Calu3 (cell line): ENCODE measurements at regions not wholly inside any gene's neighbourhood (a gene's known extent, or its start where the extent isn't known, plus 50 kb on each side); places are given as distances from the start of the nearest gene placed in this dataset.

ENCODE experiments used
- BruUV-seq: library from RNA; stranded (reverse); fragments of 400-500 nt; replicated peaks from 2 replicates; lab custom pipeline; 2021; lab: Mats Ljungman, UMichigan
- CTCF ChIA-PET: fragments of 300-600 bp; sonication (Branson Sonifier 250); formaldehyde crosslinking; loops from one replicate; lab custom pipeline; 2022; ENCODE audit warnings: antibody characterized with exemption; lab: Charles Lee
- DNase-seq: peaks from one replicate; pipeline ENCODE4 v3.0.0; 2022
- H3K27ac Mint-ChIP-seq: one replicate; pipeline ENCODE4 v1.8.0; 2022; ENCODE audit warnings: mixed read lengths; ENCODE audit not compliant: unreplicated experiment
- H3K27me3 Mint-ChIP-seq: one replicate; pipeline ENCODE4 v1.8.0; 2022; ENCODE audit warnings: mixed read lengths; ENCODE audit not compliant: unreplicated experiment
- H3K36me3 Mint-ChIP-seq: one replicate; pipeline ENCODE4 v1.8.0; 2022; ENCODE audit warnings: mild to moderate bottlenecking, moderate library complexity, mixed read lengths; ENCODE audit not compliant: insufficient read depth, unreplicated experiment
- H3K4me1 Mint-ChIP-seq: one replicate; pipeline ENCODE4 v1.8.0; 2022; ENCODE audit warnings: mild to moderate bottlenecking, low read depth, mixed read lengths; ENCODE audit not compliant: unreplicated experiment
- H3K4me3 Mint-ChIP-seq: one replicate; pipeline ENCODE4 v1.8.0; 2022; ENCODE audit warnings: mild to moderate bottlenecking, low read depth, moderate library complexity, mixed read lengths; ENCODE audit not compliant: unreplicated experiment
- H3K9me3 Mint-ChIP-seq: one replicate; pipeline ENCODE4 v1.8.0; 2022; ENCODE audit warnings: low read depth, mixed read lengths; ENCODE audit not compliant: unreplicated experiment
- intact Hi-C: fragments of 100-400 bp; cut with micrococcal nuclease; formaldehyde crosslinking; loops from one replicate; pipeline ENCODE4 v1.10.0; 2022; ENCODE audit not compliant: unreplicated experiment
- TF ChIP-seq, protein P1 (sequence below): fragments of 200-600 bp; IDR thresholded peaks from one replicate; pipeline ENCODE4 v1.8.0; 2022; ENCODE audit warnings: antibody characterized with exemption; ENCODE audit not compliant: unreplicated experiment

- Mint-ChIP-seq H3K4me1 (peaks cover 19% of the 10 kb centered on the region), H3K4me3 (no peak overlapping the region), H3K27ac (no peak overlapping the region), H3K9me3 (no peaks in the 10 kb centered on the region), H3K36me3 (no peaks in the 10 kb centered on the region), H3K27me3 (no peaks in the 10 kb centered on the region)
- no TSS peak for BruUV-seq
- intact Hi-C loops, result no loop called here
- CTCF ChIA-PET, result no interaction called here
- TF ChIP-seq, protein P1, sequence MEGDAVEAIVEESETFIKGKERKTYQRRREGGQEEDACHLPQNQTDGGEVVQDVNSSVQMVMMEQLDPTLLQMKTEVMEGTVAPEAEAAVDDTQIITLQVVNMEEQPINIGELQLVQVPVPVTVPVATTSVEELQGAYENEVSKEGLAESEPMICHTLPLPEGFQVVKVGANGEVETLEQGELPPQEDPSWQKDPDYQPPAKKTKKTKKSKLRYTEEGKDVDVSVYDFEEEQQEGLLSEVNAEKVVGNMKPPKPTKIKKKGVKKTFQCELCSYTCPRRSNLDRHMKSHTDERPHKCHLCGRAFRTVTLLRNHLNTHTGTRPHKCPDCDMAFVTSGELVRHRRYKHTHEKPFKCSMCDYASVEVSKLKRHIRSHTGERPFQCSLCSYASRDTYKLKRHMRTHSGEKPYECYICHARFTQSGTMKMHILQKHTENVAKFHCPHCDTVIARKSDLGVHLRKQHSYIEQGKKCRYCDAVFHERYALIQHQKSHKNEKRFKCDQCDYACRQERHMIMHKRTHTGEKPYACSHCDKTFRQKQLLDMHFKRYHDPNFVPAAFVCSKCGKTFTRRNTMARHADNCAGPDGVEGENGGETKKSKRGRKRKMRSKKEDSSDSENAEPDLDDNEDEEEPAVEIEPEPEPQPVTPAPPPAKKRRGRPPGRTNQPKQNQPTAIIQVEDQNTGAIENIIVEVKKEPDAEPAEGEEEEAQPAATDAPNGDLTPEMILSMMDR, result no peak
- DNase-seq, result no peak
Measured at GRCh38 chr2:146246736-146247523, 1597.9 kb upstream of the ACVR2A start.

DNA sequence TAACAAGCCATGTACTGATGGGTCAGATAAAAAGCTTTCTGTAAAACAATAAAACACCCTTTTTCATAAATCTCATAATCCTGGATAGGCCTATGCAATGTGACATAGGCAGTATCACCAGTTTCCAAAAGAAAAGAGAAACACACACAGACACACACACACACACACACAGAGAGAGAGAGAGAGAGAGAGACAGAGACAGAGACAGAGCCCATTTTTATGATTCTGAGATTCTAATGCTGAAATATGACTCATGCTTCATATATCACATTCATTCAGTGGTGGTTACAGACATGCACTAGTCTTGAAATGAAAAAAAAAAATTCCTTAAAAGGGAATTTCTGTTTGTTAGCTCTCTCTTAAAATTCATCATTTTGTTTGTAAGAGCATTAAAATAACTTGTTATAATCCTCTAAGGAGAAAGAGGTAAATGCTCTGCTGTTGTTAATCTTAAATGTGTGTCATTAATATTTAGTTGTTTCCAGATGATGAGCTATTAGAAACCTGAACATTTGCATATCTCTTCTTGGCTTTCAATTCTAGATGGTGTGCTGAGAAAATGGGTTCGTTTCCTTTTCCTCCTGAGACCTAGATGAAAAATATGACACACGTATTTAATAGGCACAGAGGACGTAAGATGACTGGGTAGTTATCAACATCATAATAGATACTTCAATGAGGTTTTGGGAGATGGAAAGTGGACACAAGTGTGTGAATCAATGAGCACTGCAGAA lies 1598.7 kb upstream of the ACVR2A start:
- no peak overlapping the region for H3K27ac Mint-ChIP-seq
- BruUV-seq, result no TSS peak
- H3K4me1 Mint-ChIP-seq, result peaks cover 19% of the 10 kb centered on the region
- TF ChIP-seq, protein P1, result no peak
- no peaks in the 10 kb centered on the region for H3K9me3 Mint-ChIP-seq
- no peak for DNase-seq
- no peak overlapping the region for H3K4me3 Mint-ChIP-seq
- no peaks in the 10 kb centered on the region for H3K36me3 Mint-ChIP-seq
- intact Hi-C loops, result no loop called here
- no peaks in the 10 kb centered on the region for H3K27me3 Mint-ChIP-seq
- CTCF ChIA-PET, result interaction anchor here (0.9 kb wide), 1 partner anchor 10 kb away, joined by 3 read pairs; no protein-coding TSS in a partner anchor

GRCh38 chr2:146244830-146245229 lies 1600.0 kb upstream of the ACVR2A start:
- TF ChIP-seq, protein P1, result no peak
- Mint-ChIP-seq H3K27ac (no peak overlapping the region), H3K9me3 (no peaks in the 10 kb centered on the region), H3K27me3 (no peaks in the 10 kb centered on the region), H3K4me3 (no peak overlapping the region), H3K36me3 (no peaks in the 10 kb centered on the region), H3K4me1 (peaks cover 31% of the 10 kb centered on the region)
- no TSS peak for BruUV-seq
- no peak for DNase-seq
- intact Hi-C loops, result no loop called here
- CTCF ChIA-PET, result interaction anchor here (0.9 kb wide), 1 partner anchor 9 kb away, joined by 3 read pairs; no protein-coding TSS in a partner anchor

- CTCF ChIA-PET, result interaction anchor here (0.7 kb wide), 1 partner anchor 1923 kb away, joined by 5 read pairs; no protein-coding TSS in a partner anchor
- BruUV-seq, result no TSS peak
- intact Hi-C loops, result no loop called here
- Mint-ChIP-seq H3K36me3 (no peaks in the 10 kb centered on the region), H3K27ac (no peak overlapping the region), H3K9me3 (no peaks in the 10 kb centered on the region), H3K4me3 (no peak overlapping the region), H3K4me1 (peaks cover 38% of the 10 kb centered on the region), H3K27me3 (no peaks in the 10 kb centered on the region)
- TF ChIP-seq, protein P1, result no peak
- no peak for DNase-seq
Measured at GRCh38 chr2:146244131-146244530, 1600.7 kb upstream of the ACVR2A start.
